Uterus (tissue), 3 donors: ENCODE measurements at regions not wholly inside any gene's neighbourhood (a gene's known extent, or its start where the extent isn't known, plus 50 kb on each side); places are given as distances from the start of the nearest gene placed in this dataset.

Experiments used
- DNase-seq, 2 donors: peaks; one replicate each; pipeline ENCODE4 v3.0.0-alpha.2; 2019 to 2020
- H3K27ac ChIP-seq, 2 donors: fragments of 200-600 bp; sonication (generic); 1 replicate in 1 of 2; 2 replicates in 1 of 2; pipeline ENCODE4 v1.5.1; 2016 to 2018
- H3K27me3 ChIP-seq, 2 donors: fragments of 200-600 bp; sonication (generic); one replicate each; pipeline ENCODE4 v1.5.1; 2018 to 2019; ENCODE audit warnings: control low read depth in 1 of 2
- H3K36me3 ChIP-seq, 2 donors: fragments of 200-600 bp; sonication (generic); one replicate each; pipeline ENCODE4 v1.5.1; 2019; ENCODE audit warnings: control low read depth in 1 of 2
- H3K4me1 ChIP-seq, 2 donors: fragments of 200-600 bp; sonication (generic); one replicate each; pipeline ENCODE4 v1.5.1; 2018 to 2019; ENCODE audit warnings: control low read depth in 1 of 2
- H3K4me3 ChIP-seq, 2 donors: fragments of 200-600 bp; sonication (generic); 1 replicate in 1 of 2; 2 replicates in 1 of 2; pipeline ENCODE4 v1.5.1; 2018 to 2019; ENCODE audit warnings: mild to moderate bottlenecking in 1 of 2
- H3K9me3 ChIP-seq, 2 donors: fragments of 200-600 bp; sonication (generic); one replicate each; pipeline ENCODE4 v1.5.1; 2019; ENCODE audit warnings: control low read depth in 1 of 2
- CTCF ChIP-seq, 4 experiments: fragments of 200-600 bp in 2 of 4; fragments of 450-650 bp in 2 of 4; sonication (generic) in 2 of 4; IDR thresholded peaks; one replicate each; pipeline ENCODE4 v1.5.1; 2016 to 2019; ENCODE audit warnings: antibody characterized with exemption in 4 of 4, mild to moderate bottlenecking in 2 of 4, moderate library complexity in 1 of 4
- POLR2A ChIP-seq, 2 donors: fragments of 450-650 bp; IDR thresholded peaks; one replicate each; pipeline ENCODE4 v1.6.1; 2016; ENCODE audit warnings: antibody characterized with exemption in 2 of 2, mild to moderate bottlenecking in 1 of 2, moderate library complexity in 1 of 2
- intact Hi-C: fragments of 100-400 bp; cut with DNase I; formaldehyde crosslinking; loops from one replicate; pipeline ENCODE4 v1.15.1; 2023; ENCODE audit warnings: low total_unique reads
- donor health status: DM: yes; HTN: yes; CAD: no.

GRCh38 chr17:13129356-13129755, 111.5 kb upstream of the ELAC2 start:
- Histone ChIP-seq H3K4me1 (no peaks in the 10 kb centered on the region), H3K4me3 (no peak overlapping the region), H3K9me3 (no peaks in the 10 kb centered on the region), H3K27me3 (no peaks in the 10 kb centered on the region), H3K36me3 (no peaks in the 10 kb centered on the region), H3K27ac (no peak overlapping the region)
- DNase-seq = no peak
- intact Hi-C loops = no loop called here
- no peak for TF ChIP-seq CTCF (IDR thresholded peaks at IDR 0.05)
- TF ChIP-seq POLR2A (IDR thresholded peaks at IDR 0.05) = no peak

- H3K27ac ChIP-seq = no peak overlapping the region
These were observed 110.8 kb upstream of the ELAC2 start for GRCh38 chr17:13128676-13129075.

GRCh38 chr17:13127921-13128602, 110.2 kb upstream of the ELAC2 start:
- no peak for TF ChIP-seq POLR2A (IDR thresholded peaks at IDR 0.05)
- no peak for TF ChIP-seq CTCF (IDR thresholded peaks at IDR 0.05)
- intact Hi-C loops = no loop called here
- Histone ChIP-seq H3K36me3 (no peaks in the 10 kb centered on the region), H3K9me3 (no peaks in the 10 kb centered on the region), H3K27ac (no peak overlapping the region), H3K4me1 (no peaks in the 10 kb centered on the region), H3K4me3 (no peak overlapping the region), H3K27me3 (no peaks in the 10 kb centered on the region)
- DNase-seq = no peak

More at GRCh38 chr17:13128676-13129075, 110.8 kb upstream of the ELAC2 start:
- Histone ChIP-seq H3K4me3 (no peak overlapping the region), H3K4me1 (no peaks in the 10 kb centered on the region), H3K27me3 (no peaks in the 10 kb centered on the region), H3K36me3 (no peaks in the 10 kb centered on the region), H3K9me3 (no peaks in the 10 kb centered on the region)
- no peak for TF ChIP-seq POLR2A (IDR thresholded peaks at IDR 0.05)
- TF ChIP-seq CTCF (IDR thresholded peaks at IDR 0.05) = no peak
- DNase-seq = no peak
- intact Hi-C loops = no loop called here

DNA sequence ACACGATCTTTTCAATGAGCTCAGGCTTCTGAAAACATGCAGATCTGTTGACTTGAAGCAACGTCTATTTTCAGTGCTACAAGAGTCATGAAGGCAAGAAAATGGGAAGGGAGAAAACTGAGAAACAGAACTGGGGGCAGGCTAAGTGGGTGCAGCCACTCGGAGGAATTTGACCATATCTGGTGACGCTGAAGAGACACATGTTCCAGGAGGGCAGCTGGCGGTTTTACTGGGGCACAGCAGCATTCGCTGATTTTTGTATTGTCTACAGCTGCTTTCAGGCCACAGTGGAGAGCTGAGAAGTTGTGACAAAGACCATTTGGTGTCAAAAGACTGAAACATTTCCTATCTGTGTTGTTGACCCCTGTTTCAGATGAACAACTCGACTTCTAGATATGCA, 103.0 kb upstream of the ELAC2 start:
- intact Hi-C loops = no loop called here

GRCh38 chr17:13118311-13118710, 100.5 kb upstream of the ELAC2 start:
- TF ChIP-seq CTCF (IDR thresholded peaks at IDR 0.05) = no peak
- no peak for TF ChIP-seq POLR2A (IDR thresholded peaks at IDR 0.05)
- intact Hi-C loops = no loop called here
- H3K27ac ChIP-seq = no peak overlapping the region
- no peak overlapping the region for H3K4me3 ChIP-seq
- H3K36me3 ChIP-seq = no peaks in the 10 kb centered on the region
- H3K9me3 ChIP-seq = no peaks in the 10 kb centered on the region
- no peaks in the 10 kb centered on the region for H3K4me1 ChIP-seq
- H3K27me3 ChIP-seq = no peaks in the 10 kb centered on the region
- no peak for DNase-seq

More for the DNA sequence above, 103.0 kb upstream of the ELAC2 start:
- TF ChIP-seq CTCF (IDR thresholded peaks at IDR 0.05) (no peak), POLR2A (IDR thresholded peaks at IDR 0.05) (no peak)
- DNase-seq = no peak
- no peaks in the 10 kb centered on the region for H3K36me3 ChIP-seq
- H3K27ac ChIP-seq = no peak overlapping the region
- no peaks in the 10 kb centered on the region for H3K27me3 ChIP-seq
- no peak overlapping the region for H3K4me3 ChIP-seq
- no peaks in the 10 kb centered on the region for H3K4me1 ChIP-seq
- H3K9me3 ChIP-seq = no peaks in the 10 kb centered on the region
